H1 (cell line): ENCODE measurements at regions not wholly inside any gene's neighbourhood (a gene's known extent, or its start where the extent isn't known, plus 50 kb on each side); places are given as distances from the start of the nearest gene placed in this dataset.

Experiments
- CTCF ChIA-PET: fragments of 300-600 bp; sonication (Branson Sonifier 250); formaldehyde crosslinking; loops from one replicate; lab custom pipeline; 2021; ENCODE audit not compliant: partially characterized antibody; lab: Charles Lee
- POLR2A ChIA-PET: fragments of 300-600 bp; sonication (Branson Sonifier 250); formaldehyde crosslinking; loops from one replicate; lab custom pipeline; 2021; ENCODE audit warnings: inconsistent platforms; ENCODE audit not compliant: partially characterized antibody; lab: Charles Lee
- DNase-seq, 2 experiments: peaks; one replicate each; pipeline versions ENCODE4 v3.0.0 to v3.0.0-alpha.2; 2010 to 2022; ENCODE audit warnings: low spot score in 2 of 2, low read depth in 1 of 2, mixed read lengths in 1 of 2
- FAIRE-seq: peaks from 2 replicates; lab custom pipeline; 2011; peaks lifted over from hg19 to GRCh38; lab: Jason Lieb, UNC
- H2AFZ ChIP-seq: 2 replicates; pipeline ENCODE4 v1.8.1; 2012; ENCODE audit warnings: low read length, inconsistent platforms
- H2AK5ac ChIP-seq: 2 replicates; pipeline ENCODE4 v1.6.1; 2013; ENCODE audit warnings: low read depth, low read length
- H2BK120ac ChIP-seq: replicated peaks from 2 replicates; pipeline ENCODE3; 2013; ENCODE audit warnings: low read depth, low read length, inconsistent platforms
- H2BK12ac ChIP-seq: 2 replicates; pipeline ENCODE4 v1.6.1; 2013; ENCODE audit warnings: low read depth, low read length
- H2BK15ac ChIP-seq: 2 replicates; pipeline ENCODE4 v1.6.1; 2013; ENCODE audit warnings: low read length
- H2BK20ac ChIP-seq: 2 replicates; pipeline ENCODE4 v1.6.1; 2013; ENCODE audit warnings: low read length
- H2BK5ac ChIP-seq: 2 replicates; pipeline ENCODE4 v1.6.1; 2013; ENCODE audit warnings: low read depth, low read length
- H3K14ac ChIP-seq: 2 replicates; pipeline ENCODE4 v1.6.1; 2013; ENCODE audit warnings: inconsistent platforms; ENCODE audit not compliant: insufficient read length
- H3K18ac ChIP-seq: 2 replicates; pipeline ENCODE4 v1.6.1; 2013; ENCODE audit warnings: low read length; ENCODE audit errors: extremely low read depth
- H3K23ac ChIP-seq: 2 replicates; pipeline ENCODE4 v1.6.1; 2013; ENCODE audit warnings: inconsistent platforms; ENCODE audit not compliant: insufficient read length
- H3K23me2 ChIP-seq: 2 replicates; pipeline ENCODE4 v1.6.1; 2013; ENCODE audit warnings: low read depth, low read length
- H3K27ac ChIP-seq: 2 replicates; pipeline ENCODE4 v1.6.1; 2011; ENCODE audit warnings: low read depth, low read length, inconsistent platforms
- H3K27me3 ChIP-seq, 4 experiments: replicated peaks in 1 of 4; 1 replicate in 1 of 4; 2 replicates in 3 of 4; pipeline versions ENCODE4 v1.6.1 to v1.8.1; 2011 to 2013; ENCODE audit warnings: low read length in 3 of 4, mild to moderate bottlenecking in 3 of 4, inconsistent platforms in 2 of 4, mixed read lengths in 2 of 4, moderate library complexity in 1 of 4; ENCODE audit not compliant: control insufficient read depth in 3 of 4, insufficient read depth in 3 of 4; ENCODE audit errors: extremely low read depth in 1 of 4
- H3K36me3 ChIP-seq, 4 experiments: 2 replicates each; pipeline versions ENCODE4 v1.6.1 to v1.8.1; 2011 to 2013; ENCODE audit warnings: mild to moderate bottlenecking in 4 of 4, low read length in 3 of 4, moderate library complexity in 2 of 4, control low read depth in 1 of 4, inconsistent platforms in 1 of 4; ENCODE audit not compliant: insufficient read depth in 4 of 4, control insufficient read depth in 2 of 4
- H3K4ac ChIP-seq: replicated peaks from 2 replicates; pipeline ENCODE3; 2013; ENCODE audit warnings: low read length, low read depth, mixed read lengths, inconsistent platforms; ENCODE audit not compliant: insufficient read length
- H3K4me1 ChIP-seq, 4 experiments: replicated peaks in 1 of 4; 1 replicate in 1 of 4; 2 replicates in 3 of 4; pipeline versions ENCODE4 v1.6.1 to v1.8.1; 2011 to 2013; ENCODE audit warnings: low read length in 3 of 4, inconsistent platforms in 2 of 4, mixed read lengths in 1 of 4; ENCODE audit not compliant: insufficient read depth in 4 of 4, control insufficient read depth in 3 of 4
- H3K4me2 ChIP-seq, 2 experiments: 2 replicates each; pipeline versions ENCODE4 v1.6.1 to v1.8.1; 2011 to 2013; ENCODE audit warnings: low read depth in 2 of 2, low read length in 2 of 2, control low read depth in 1 of 2, inconsistent platforms in 1 of 2, mild to moderate bottlenecking in 1 of 2; ENCODE audit not compliant: insufficient read depth in 1 of 2
- H3K4me3 ChIP-seq, 4 experiments: fragments of 200-600, 300-600 bp in 1 of 4; sonication (generic), shearing (Covaris generic), sonication (Bioruptor Twin) in 1 of 4; 2 replicates each; pipeline versions ENCODE4 v1.5.1 to v1.8.1; 2011 to 2016; ENCODE audit warnings: low read length in 4 of 4, low read depth in 3 of 4, control low read depth in 2 of 4, inconsistent platforms in 2 of 4, mild to moderate bottlenecking in 2 of 4, mixed read lengths in 1 of 4, moderate library complexity in 1 of 4; ENCODE audit not compliant: insufficient read depth in 2 of 4; ENCODE audit errors: extremely low read depth in 1 of 4
- H3K56ac ChIP-seq: replicated peaks from 2 replicates; pipeline ENCODE3; 2013; ENCODE audit warnings: low read depth, mild to moderate bottlenecking, mixed read lengths, low read length, inconsistent platforms; ENCODE audit not compliant: insufficient read length
- H3K79me1 ChIP-seq: 2 replicates; pipeline ENCODE4 v1.6.1; 2013; ENCODE audit warnings: low read depth, low read length, control low read depth
- H3K79me2 ChIP-seq, 2 experiments: 2 replicates each; pipeline versions ENCODE4 v1.6.1 to v1.8.1; 2012 to 2013; ENCODE audit warnings: low read length in 2 of 2, mild to moderate bottlenecking in 2 of 2, inconsistent platforms in 1 of 2; ENCODE audit not compliant: insufficient read depth in 2 of 2, control insufficient read depth in 1 of 2
- H3K9ac ChIP-seq, 4 experiments: replicated peaks in 1 of 4; 1 replicate in 1 of 4; 2 replicates in 3 of 4; pipeline versions ENCODE4 v1.6.1 to v1.8.1; 2011 to 2013; ENCODE audit warnings: low read depth in 3 of 4, low read length in 3 of 4, control low read depth in 2 of 4, mild to moderate bottlenecking in 2 of 4, moderate library complexity in 2 of 4, inconsistent platforms in 1 of 4; ENCODE audit errors: extremely low read depth in 1 of 4
- H3K9me3 ChIP-seq, 2 experiments: 2 replicates each; pipeline versions ENCODE4 v1.6.1 to v1.8.1; 2012 to 2013; ENCODE audit warnings: mild to moderate bottlenecking in 2 of 2, moderate library complexity in 2 of 2, control low read depth in 1 of 2, inconsistent platforms in 1 of 2, low read depth in 1 of 2, low read length in 1 of 2, mixed read lengths in 1 of 2; ENCODE audit not compliant: insufficient read depth in 2 of 2
- H4K20me1 ChIP-seq, 2 experiments: replicated peaks in 1 of 2; 2 replicates each; pipeline versions ENCODE3 to v1.8.1; 2011 to 2013; ENCODE audit warnings: inconsistent platforms in 2 of 2, low read length in 2 of 2, mild to moderate bottlenecking in 1 of 2; ENCODE audit not compliant: insufficient read depth in 2 of 2, control insufficient read depth in 1 of 2
- H4K5ac ChIP-seq: 2 replicates; pipeline ENCODE4 v1.6.1; 2013; ENCODE audit warnings: low read length, low read depth, mixed read lengths, inconsistent platforms; ENCODE audit not compliant: insufficient read length
- H4K8ac ChIP-seq: 2 replicates; pipeline ENCODE4 v1.8.0; 2013; ENCODE audit warnings: mild to moderate bottlenecking, moderate library complexity, low read length, inconsistent platforms; ENCODE audit not compliant: insufficient read depth; ENCODE audit errors: extremely low read depth
- H4K91ac ChIP-seq: replicated peaks from 2 replicates; pipeline ENCODE3; 2013; ENCODE audit warnings: low read length, mixed read lengths, inconsistent platforms; ENCODE audit not compliant: insufficient read length
- BRCA1 ChIP-seq: IDR thresholded peaks from 2 replicates; pipeline ENCODE4 v1.6.1; 2012; ENCODE audit warnings: low read depth, low read length, improper control_type of control experiment
- CTCF ChIP-seq, 3 experiments: IDR thresholded peaks; 1 replicate in 2 of 3; 2 replicates in 1 of 3; pipeline versions ENCODE4 v1.5.1 to v1.6.1; 2011; ENCODE audit warnings: low read length in 3 of 3, mild to moderate bottlenecking in 3 of 3, inconsistent platforms in 2 of 3, low read depth in 1 of 3, moderate library complexity in 1 of 3; ENCODE audit not compliant: insufficient read depth in 1 of 3; ENCODE audit errors: control extremely low read depth in 1 of 3
- EZH2 ChIP-seq: fragments of 200-600 bp; sonication (generic); IDR thresholded peaks from 2 replicates; pipeline ENCODE4 v1.7.1; 2012; ENCODE audit warnings: low read depth, mild to moderate bottlenecking, moderate library complexity, low read length, inconsistent platforms; ENCODE audit not compliant: severe bottlenecking
- JUND ChIP-seq: IDR thresholded peaks from 2 replicates; pipeline ENCODE4 v1.6.1; 2011; ENCODE audit warnings: mild to moderate bottlenecking, improper control_type of control experiment, low read length
- TCF12 ChIP-seq: IDR thresholded peaks from 2 replicates; pipeline ENCODE4 v1.6.1; 2011; ENCODE audit warnings: low read depth, mild to moderate bottlenecking, low read length
- ZNF274 ChIP-seq: IDR thresholded peaks from 2 replicates; pipeline ENCODE4 v1.7.0; 2012; ENCODE audit warnings: low read length, borderline replicate concordance; ENCODE audit errors: extremely low read depth
- WGBS, 2 experiments: shearing (Covaris generic) in 1 of 2; methylation state at CpG; one replicate each; pipeline versions ENCODE4 v1.1.6 to v1.1.7; 2013 to 2015; ENCODE audit warnings: low lambda C conversion rate in 2 of 2, mixed read lengths in 2 of 2, inconsistent platforms in 1 of 2, low coverage in 1 of 2, missing lambda C conversion rate in 1 of 2; ENCODE audit not compliant: insufficient replicate concordance in 2 of 2, insufficient coverage in 1 of 2, insufficient read length in 1 of 2; ENCODE audit errors: extremely low coverage in 1 of 2, missing lambda C conversion rate in 1 of 2; 5-methylcytosine and 5-hydroxymethylcytosine counted together

GRCh38 chr17:63039899-63040602 lies 74.0 kb downstream of the TANC2 start:
- Histone ChIP-seq H3K27ac (no peak overlapping the region), H3K27me3 (no peaks in the 10 kb centered on the region), H2AFZ (no peak overlapping the region), H3K56ac (no peak overlapping the region), H2BK20ac (no peak overlapping the region), H4K8ac (no peak overlapping the region), H3K79me1 (no peaks in the 10 kb centered on the region), H3K9me3 (no peaks in the 10 kb centered on the region), H3K4me2 (no peak overlapping the region), H3K4me3 (no peak overlapping the region), H3K36me3 (no peaks in the 10 kb centered on the region), H2BK5ac (no peak overlapping the region), H3K23ac (no peak overlapping the region), H3K14ac (no peak overlapping the region), H3K4me1 (peaks cover 0 to 6% (median 4%) of the 10 kb centered on the region in 4 experiments; a peak in 4 of 7 replicates), H2BK15ac (no peak overlapping the region), H2BK120ac (no peak overlapping the region), H4K5ac (no peak overlapping the region), H3K79me2 (no peaks in the 10 kb centered on the region; a peak in 1 of 4 replicates), H4K20me1 (no peaks in the 10 kb centered on the region), H3K23me2 (no peaks in the 10 kb centered on the region), H3K4ac (no peak overlapping the region), H3K9ac (no peak overlapping the region), H4K91ac (no peak overlapping the region), H3K18ac (no peak overlapping the region), H2BK12ac (no peak overlapping the region), H2AK5ac (no peak overlapping the region)
- CTCF ChIA-PET = interaction anchor here (0.6 to 1.3 kb wide), 4 partner anchors 9 to 312 kb away, joined by 3 read pairs; no protein-coding TSS in a partner anchor
- POLR2A ChIA-PET = no interaction called here
- DNase-seq (no peak), FAIRE-seq (no peak)
- 90% methylated on average over 5 of the region's 5 CpGs; no CpG with 5 or more reads in 1 of the 2 experiments for WGBS, 2 experiments
- TF ChIP-seq CTCF (IDR thresholded peaks at IDR 0.05; ENCODE audit: control extremely low read depth in 1 of 3, insufficient read depth in 1 of 3, low read depth in 1 of 3, low read length in 3 of 3) = no peak
- TF ChIP-seq TCF12 = no peak
- TF ChIP-seq ZNF274 = no peak
- no peak for TF ChIP-seq EZH2
- TF ChIP-seq BRCA1 = no peak
- no peak for TF ChIP-seq JUND
